ENCODE measurements at regions not wholly inside any gene's neighbourhood (a gene's known extent, or its start where the extent isn't known, plus 50 kb on each side); places are given as distances from the start of the nearest gene placed in this dataset.

DNA sequence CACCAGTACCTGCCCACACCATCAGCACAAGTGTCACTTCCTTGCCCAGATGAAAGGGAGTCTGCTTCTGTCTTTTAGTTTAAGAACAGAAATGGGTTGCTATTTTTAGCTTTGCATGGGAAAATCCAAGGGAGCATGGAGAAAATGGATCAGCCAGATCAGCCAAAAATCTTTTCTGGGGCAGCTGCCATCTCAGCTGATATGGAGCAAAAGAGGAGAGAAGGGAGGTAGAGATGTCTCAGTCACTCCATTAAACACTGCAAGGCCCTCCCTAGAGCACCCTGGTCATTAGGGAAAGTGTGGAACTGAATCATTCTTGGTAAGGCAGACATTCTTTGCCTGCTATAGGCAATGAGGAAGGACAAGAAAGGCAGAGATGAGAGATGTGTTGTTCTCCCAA, 79.9 kb downstream of the CTAGE1 start:
- Histone ChIP-seq H3K27ac (peak overlapping the region in 6 of 12 donors; percentile 3 to 37 (median 16)), H3K36me3 (no peaks in the 10 kb centered on the region), H3K27me3 (no peaks in the 10 kb centered on the region), H3K4me3 (no peak overlapping the region), H3K4me1 (peaks cover 0 to 49% (median 21%) of the 10 kb centered on the region in 12 donors), H3K9me3 (no peaks in the 10 kb centered on the region)
- intact Hi-C loops (cut with DNase I) = no loop called here
- ATAC-seq (no peak), DNase-seq (no peak)
- TF ChIP-seq, protein P1, sequence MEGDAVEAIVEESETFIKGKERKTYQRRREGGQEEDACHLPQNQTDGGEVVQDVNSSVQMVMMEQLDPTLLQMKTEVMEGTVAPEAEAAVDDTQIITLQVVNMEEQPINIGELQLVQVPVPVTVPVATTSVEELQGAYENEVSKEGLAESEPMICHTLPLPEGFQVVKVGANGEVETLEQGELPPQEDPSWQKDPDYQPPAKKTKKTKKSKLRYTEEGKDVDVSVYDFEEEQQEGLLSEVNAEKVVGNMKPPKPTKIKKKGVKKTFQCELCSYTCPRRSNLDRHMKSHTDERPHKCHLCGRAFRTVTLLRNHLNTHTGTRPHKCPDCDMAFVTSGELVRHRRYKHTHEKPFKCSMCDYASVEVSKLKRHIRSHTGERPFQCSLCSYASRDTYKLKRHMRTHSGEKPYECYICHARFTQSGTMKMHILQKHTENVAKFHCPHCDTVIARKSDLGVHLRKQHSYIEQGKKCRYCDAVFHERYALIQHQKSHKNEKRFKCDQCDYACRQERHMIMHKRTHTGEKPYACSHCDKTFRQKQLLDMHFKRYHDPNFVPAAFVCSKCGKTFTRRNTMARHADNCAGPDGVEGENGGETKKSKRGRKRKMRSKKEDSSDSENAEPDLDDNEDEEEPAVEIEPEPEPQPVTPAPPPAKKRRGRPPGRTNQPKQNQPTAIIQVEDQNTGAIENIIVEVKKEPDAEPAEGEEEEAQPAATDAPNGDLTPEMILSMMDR (IDR thresholded peaks at IDR 0.05) = no peak
- TF ChIP-seq POLR2A (IDR thresholded peaks at IDR 0.05) = no peak

DNA sequence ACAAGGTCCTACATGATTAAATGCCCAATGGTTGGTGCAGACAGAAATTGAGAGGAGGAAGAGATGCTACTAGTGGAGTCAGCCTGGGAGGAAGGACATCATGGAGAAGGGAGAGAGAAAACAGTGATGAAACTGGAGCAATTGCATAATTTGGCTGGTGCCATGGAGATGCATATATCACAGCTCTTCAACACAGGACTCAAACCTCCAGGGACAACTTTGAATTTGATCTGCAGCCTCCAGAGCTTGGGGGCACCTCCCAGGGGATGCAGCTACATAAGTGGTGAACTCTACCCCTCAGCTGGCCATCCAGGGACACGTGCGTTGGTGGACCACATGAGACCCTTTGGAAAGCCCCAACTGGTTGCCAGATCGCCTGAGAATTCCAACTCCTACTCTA, 80.4 kb downstream of the CTAGE1 start:
- DNase-seq (no peak), ATAC-seq (peak in 1 of 4 donors; percentile 23)
- H3K4me3 ChIP-seq = no peak overlapping the region
- H3K27me3 ChIP-seq = no peaks in the 10 kb centered on the region
- WGBS, 4 donors = 53 to 72% (median 58%) methylated on average over 3 of the region's 3 CpGs
- TF ChIP-seq POLR2A (IDR thresholded peaks at IDR 0.05) = no peak
- TF ChIP-seq, protein P1 (IDR thresholded peaks at IDR 0.05) = no peak
- H3K9me3 ChIP-seq = no peaks in the 10 kb centered on the region
- intact Hi-C loops (cut with DNase I) = no loop called here
- peak overlapping the region in 7 of 12 donors; percentile 3 to 37 (median 18) for H3K27ac ChIP-seq
- H3K4me1 ChIP-seq = peaks cover 0 to 44% (median 21%) of the 10 kb centered on the region in 12 donors
- no peaks in the 10 kb centered on the region for H3K36me3 ChIP-seq

DNA sequence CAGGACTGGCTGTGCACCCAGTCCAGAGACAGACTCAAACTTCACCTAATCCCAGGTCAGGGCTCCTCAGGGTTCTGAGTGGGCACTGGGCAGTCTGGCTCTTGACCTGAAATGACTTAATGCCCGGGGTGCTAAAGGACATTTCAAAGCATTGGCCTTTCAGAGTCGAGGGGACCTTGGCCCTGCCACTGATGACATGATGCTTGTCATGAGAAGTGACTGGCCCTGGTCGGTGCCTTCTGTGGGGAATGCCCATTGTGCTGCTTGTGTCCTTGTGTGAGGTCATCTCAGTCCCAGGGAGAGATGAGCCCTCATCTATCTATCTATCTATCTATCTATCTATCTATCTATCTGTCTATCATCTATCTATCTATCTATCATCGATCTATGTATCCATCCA, 81.3 kb downstream of the CTAGE1 start:
- no peak overlapping the region for H3K4me3 ChIP-seq
- H3K27ac ChIP-seq = peak overlapping the region in 1 of 12 donors; percentile 66
- DNase-seq (no peak), ATAC-seq (peak in 1 of 4 donors; percentile 19)
- TF ChIP-seq, protein P1 (IDR thresholded peaks at IDR 0.05) = no peak
- TF ChIP-seq POLR2A (IDR thresholded peaks at IDR 0.05) = no peak
- peaks cover 0 to 44% (median 21%) of the 10 kb centered on the region in 12 donors for H3K4me1 ChIP-seq
- H3K27me3 ChIP-seq = no peaks in the 10 kb centered on the region
- no peaks in the 10 kb centered on the region for H3K9me3 ChIP-seq
- 68 to 80% (median 74%) methylated on average over 4 of the region's 4 CpGs for WGBS, 4 donors
- intact Hi-C loops (cut with DNase I) = no loop called here
- no peaks in the 10 kb centered on the region for H3K36me3 ChIP-seq

DNA sequence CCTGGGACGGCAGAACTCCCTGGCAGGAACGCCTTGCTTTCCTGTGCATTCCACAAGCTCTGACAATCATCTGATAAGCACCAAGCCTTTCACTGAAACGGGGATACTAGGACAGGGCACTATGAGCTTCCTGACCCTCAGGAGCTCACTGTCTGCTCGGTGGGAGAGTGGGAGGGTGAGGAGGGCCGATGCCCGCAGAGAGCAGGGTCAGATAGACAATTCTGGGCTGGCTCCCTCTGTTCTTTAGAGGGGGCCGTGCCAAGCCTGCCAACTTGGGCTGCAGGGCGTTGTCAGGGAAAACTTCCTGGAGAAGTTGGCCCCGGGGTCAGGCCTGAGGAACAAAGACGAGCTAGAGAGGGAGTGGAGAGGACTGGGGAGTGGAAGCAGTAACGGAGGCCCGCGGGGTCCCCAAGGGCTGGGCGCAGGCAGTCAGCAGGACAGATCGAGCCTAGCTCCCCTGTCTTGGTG, 82.0 kb downstream of the CTAGE1 start:
- intact Hi-C loops (cut with DNase I) = no loop called here
- WGBS, 4 donors = 35 to 61% (median 42%) methylated on average over 15 of the region's 15 CpGs
- DNase-seq = peak in 1 of 5 donors; percentile 26

More for the DNA sequence above, 82.0 kb downstream of the CTAGE1 start:
- ATAC-seq = peak; percentile 23 to 38 (median 30)
- no peaks in the 10 kb centered on the region for H3K9me3 ChIP-seq
- peak overlapping the region in 6 of 12 donors; percentile 39 to 66 (median 52) for H3K27ac ChIP-seq
- peaks cover 0 to 44% (median 21%) of the 10 kb centered on the region in 12 donors for H3K4me1 ChIP-seq
- H3K36me3 ChIP-seq = no peaks in the 10 kb centered on the region
- H3K27me3 ChIP-seq = no peaks in the 10 kb centered on the region
- no peak for TF ChIP-seq POLR2A (IDR thresholded peaks at IDR 0.05)
- TF ChIP-seq, protein P1 (IDR thresholded peaks at IDR 0.05) = no peak
- H3K4me3 ChIP-seq = peak overlapping the region in 7 of 12 donors; percentile 4 to 25 (median 9)

Data from heart left ventricle (tissue), 16 donors.